Aorta (tissue), 5 donors: ENCODE measurements at regions not wholly inside any gene's neighbourhood (a gene's known extent, or its start where the extent isn't known, plus 50 kb on each side); places are given as distances from the start of the nearest gene placed in this dataset.
"Not testable (repeated sequence)": the region's sequence is repeated elsewhere in the genome, so short reads cannot be mapped to it uniquely, and the experiment has no call there.

Source experiments
- ATAC-seq: fragments of 200-7000 bp; cut with Tn5 transposase; one replicate; pipeline ENCODE4 v1.9.1; 2022; ENCODE audit warnings: moderate library complexity; ENCODE audit not compliant: low FRiP score
- DNase-seq, 2 donors: peaks; one replicate each; pipeline ENCODE4 v3.0.0-alpha.2; 2020
- H3K27ac ChIP-seq, 2 donors: one replicate each; pipeline ENCODE4 v1.5.1; 2013; ENCODE audit warnings: low read length in 2 of 2, mild to moderate bottlenecking in 2 of 2, moderate library complexity in 2 of 2, control low read depth in 1 of 2, inconsistent platforms in 1 of 2, low read depth in 1 of 2
- H3K27me3 ChIP-seq, 2 donors: one replicate each; pipeline ENCODE4 v1.6.1; 2013; ENCODE audit warnings: control low read depth in 1 of 2, low read length in 1 of 2, mild to moderate bottlenecking in 1 of 2, moderate library complexity in 1 of 2; ENCODE audit not compliant: insufficient read depth in 2 of 2, control insufficient read depth in 1 of 2
- H3K36me3 ChIP-seq, 2 donors: one replicate each; pipeline ENCODE4 v1.6.1; 2013; ENCODE audit warnings: control low read depth in 1 of 2, low read length in 1 of 2, mild to moderate bottlenecking in 1 of 2; ENCODE audit not compliant: insufficient read depth in 2 of 2, control insufficient read depth in 1 of 2
- H3K4me1 ChIP-seq, 2 donors: one replicate each; pipeline ENCODE4 v1.6.1; 2013; ENCODE audit warnings: low read length in 2 of 2, control low read depth in 1 of 2, mild to moderate bottlenecking in 1 of 2, moderate library complexity in 1 of 2; ENCODE audit not compliant: insufficient read depth in 2 of 2, control insufficient read depth in 1 of 2
- H3K4me3 ChIP-seq, 2 donors: one replicate each; pipeline ENCODE4 v1.5.1; 2013; ENCODE audit warnings: low read length in 2 of 2, control low read depth in 1 of 2, mild to moderate bottlenecking in 1 of 2
- H3K9me3 ChIP-seq: one replicate; pipeline ENCODE4 v1.6.1; 2013; ENCODE audit warnings: mild to moderate bottlenecking, low read length; ENCODE audit not compliant: control insufficient read depth
- WGBS, 2 donors: extraction: QIAGEN DNeasy Blood & Tissue Kit; methylation state at CpG; one replicate each; pipeline ENCODE4 v1.1.7; 2013; 5-methylcytosine and 5-hydroxymethylcytosine counted together
- intact Hi-C, 2 donors: fragments of 100-400 bp; cut with DNase I; formaldehyde crosslinking; loops; one replicate each; pipeline versions ENCODE4 v1.14.2 to v1.15.0; 2022
- donor health status: healthy with polysubstance abuse.
- donor health status: Bipolar disorder and iron deficiency.
- donor health status: DM: no; HTN: no; CAD: no.
- donor health status: DM: no; HTN: no; CAD: no.
- donor health status: DM: yes; HTN: yes; CAD: no.

GRCh38 chr11:42857344-42857743 is 454.5 kb upstream of the API5 start:
- intact Hi-C loops: no loop called here
- no peak for DNase-seq
- Histone ChIP-seq H3K4me1 (no peaks in the 10 kb centered on the region), H3K36me3 (no peaks in the 10 kb centered on the region), H3K4me3 (no peak overlapping the region), H3K27me3 (no peaks in the 10 kb centered on the region), H3K27ac (no peak overlapping the region), H3K9me3 (no peaks in the 10 kb centered on the region)
- 45 to 49% methylated on average over 2 of the region's 2 CpGs for WGBS, 2 donors
- ATAC-seq: no peak

- no peak for ATAC-seq
Measured at GRCh38 chr11:42870480-42870879, 441.3 kb upstream of the API5 start.

GRCh38 chr11:42873800-42874405 is 437.9 kb upstream of the API5 start:
- intact Hi-C loops, DNase-seq: not testable (repeated sequence)
- 92 to 93% methylated on average over 16 to 23 of the region's 23 CpGs for WGBS, 2 donors

More at GRCh38 chr11:42870480-42870879, 441.3 kb upstream of the API5 start:
- Histone ChIP-seq H3K27me3 (no peaks in the 10 kb centered on the region), H3K36me3 (no peaks in the 10 kb centered on the region), H3K9me3 (peaks cover 3% of the 10 kb centered on the region), H3K4me1 (no peaks in the 10 kb centered on the region), H3K4me3 (no peak overlapping the region), H3K27ac (no peak overlapping the region)
- WGBS, 2 donors: 4 to 12% methylated on average over 3 of the region's 3 CpGs
- no peak for DNase-seq
- intact Hi-C loops: no loop called here

GRCh38 chr11:42881335-42881734 is 430.5 kb upstream of the API5 start:
- H3K27me3 ChIP-seq: not testable (repeated sequence)

More at GRCh38 chr11:42873800-42874405, 437.9 kb upstream of the API5 start:
- H3K27ac ChIP-seq, H3K9me3 ChIP-seq, H3K4me3 ChIP-seq, ATAC-seq, H3K36me3 ChIP-seq, H3K27me3 ChIP-seq, H3K4me1 ChIP-seq: not testable (repeated sequence)

GRCh38 chr11:42890773-42891172 is 421.0 kb upstream of the API5 start:
- intact Hi-C loops: no loop called here
- no peaks in the 10 kb centered on the region for H3K9me3 ChIP-seq
- H3K4me1 ChIP-seq: no peaks in the 10 kb centered on the region
- no peak overlapping the region for H3K4me3 ChIP-seq
- H3K27ac ChIP-seq: no peak overlapping the region
- no peak for ATAC-seq
- no peaks in the 10 kb centered on the region for H3K27me3 ChIP-seq
- DNase-seq: no peak
- H3K36me3 ChIP-seq: no peaks in the 10 kb centered on the region
- WGBS, 2 donors: 27 to 29% methylated on average over 2 of the region's 2 CpGs

More at GRCh38 chr11:42881335-42881734, 430.5 kb upstream of the API5 start:
- H3K9me3 ChIP-seq, H3K27ac ChIP-seq, H3K4me1 ChIP-seq, H3K4me3 ChIP-seq, ATAC-seq, intact Hi-C loops, H3K36me3 ChIP-seq, DNase-seq: not testable (repeated sequence)
- 90 to 92% methylated on average over 17 of the region's 17 CpGs for WGBS, 2 donors

- Histone ChIP-seq H3K27me3 (peaks cover 0 to 1% of the 10 kb centered on the region in 2 donors), H3K9me3 (no peaks in the 10 kb centered on the region), H3K4me3 (no peak overlapping the region), H3K4me1 (no peaks in the 10 kb centered on the region), H3K27ac (no peak overlapping the region), H3K36me3 (no peaks in the 10 kb centered on the region)
- DNase-seq (no peak), ATAC-seq (no peak)
- intact Hi-C loops: no loop called here
- 7 to 31% methylated on average over 1 of the region's 1 CpG for WGBS, 2 donors
Measured at GRCh38 chr11:42901084-42901483, 410.7 kb upstream of the API5 start.

GRCh38 chr11:42906226-42906625 is 405.6 kb upstream of the API5 start:
- Histone ChIP-seq H3K36me3 (no peaks in the 10 kb centered on the region), H3K27ac (no peak overlapping the region), H3K27me3 (peaks cover 0 to 1% of the 10 kb centered on the region in 2 donors), H3K9me3 (no peaks in the 10 kb centered on the region), H3K4me3 (no peak overlapping the region), H3K4me1 (no peaks in the 10 kb centered on the region)
- intact Hi-C loops: no loop called here
- 83 to 85% methylated on average over 7 of the region's 7 CpGs for WGBS, 2 donors
- DNase-seq: no peak
- ATAC-seq: no peak

GRCh38 chr11:42913731-42914130 is 398.1 kb upstream of the API5 start:
- Histone ChIP-seq H3K9me3 (peaks cover 2% of the 10 kb centered on the region), H3K36me3 (no peaks in the 10 kb centered on the region), H3K4me1 (no peaks in the 10 kb centered on the region), H3K4me3 (no peak overlapping the region), H3K27ac (no peak overlapping the region), H3K27me3 (no peaks in the 10 kb centered on the region)
- 69 to 71% methylated on average over 2 of the region's 2 CpGs for WGBS, 2 donors
- intact Hi-C loops: no loop called here
- DNase-seq (no peak), ATAC-seq (no peak)

GRCh38 chr11:42923651-42924050 is 388.1 kb upstream of the API5 start:
- Histone ChIP-seq H3K9me3 (peaks cover 2% of the 10 kb centered on the region), H3K27ac (no peak overlapping the region), H3K36me3 (no peaks in the 10 kb centered on the region), H3K4me3 (no peak overlapping the region), H3K4me1 (no peaks in the 10 kb centered on the region), H3K27me3 (no peaks in the 10 kb centered on the region)
- DNase-seq (no peak), ATAC-seq (no peak)
- 55 to 56% methylated on average over 3 of the region's 3 CpGs for WGBS, 2 donors
- intact Hi-C loops: no loop called here
